ENCODE measurements at regions not wholly inside any gene's neighbourhood (a gene's known extent, or its start where the extent isn't known, plus 50 kb on each side); places are given as distances from the start of the nearest gene placed in this dataset.

GRCh38 chr9:86456416-86456815 is 102.2 kb upstream of the TUT7 start:
- no peak overlapping the region for H2AFZ ChIP-seq (ENCODE audit: low read length)

More at GRCh38 chr9:86456416-86456815, 102.2 kb upstream of the TUT7 start:
- no TSS peak for BruUV-seq (replicated peaks)
- H3K27me3 ChIP-seq (ENCODE audit: control insufficient read depth in 1 of 2, insufficient read depth in 2 of 2, low read length in 2 of 2) = peaks cover 2 to 7% of the 10 kb centered on the region in 2 experiments; a peak in 3 of 5 replicates
- no peak for FAIRE-seq
- no peaks in the 10 kb centered on the region for H4K20me1 ChIP-seq (ENCODE audit: insufficient read depth, low read length)
- no peak for DNase-seq (ENCODE audit: low spot score)
- H3K9ac ChIP-seq (ENCODE audit: insufficient read depth, low read depth, low read length) = no peak overlapping the region
- no peak overlapping the region for H3K4me2 ChIP-seq (ENCODE audit: low read depth, low read length)
- peaks cover 9% of the 10 kb centered on the region; the same call in 1 of the 2 replicates for H3K4me1 ChIP-seq (ENCODE audit: insufficient read depth, low read length)
- POLR2A ChIA-PET = no interaction called here
- CTCF ChIA-PET (ENCODE audit: low intra/inter-chr PET ratio, low total read pairs) = no interaction called here
- no peaks in the 10 kb centered on the region for H3K9me3 ChIP-seq (ENCODE audit: low read length)
- no peak overlapping the region for H3K4me3 ChIP-seq (replicated peaks in 1 of 3; ENCODE audit: insufficient read depth in 1 of 3, low read depth in 2 of 3, low read length in 3 of 3)
- no peaks in the 10 kb centered on the region for H3K79me2 ChIP-seq (ENCODE audit: insufficient read depth, low read length)
- no peaks in the 10 kb centered on the region for H3K36me3 ChIP-seq (replicated peaks in 1 of 2; ENCODE audit: control insufficient read depth in 1 of 2, insufficient read depth in 2 of 2, low read length in 2 of 2)
- TF ChIP-seq ZZZ3 (CRISPR knock-in tag; IDR thresholded peaks at IDR 0.05; ENCODE audit: borderline replicate concordance) (no peak), ZNF879 (CRISPR knock-in tag; IDR thresholded peaks at IDR 0.05) (no peak), SNAI1 (CRISPR knock-in tag; IDR thresholded peaks at IDR 0.05; ENCODE audit: borderline replicate concordance) (no peak), FOXA1 (IDR thresholded peaks at IDR 0.05) (no peak), FOXA1 (CRISPR knock-in tag; IDR thresholded peaks at IDR 0.05) (no peak), TIGD3 (CRISPR knock-in tag; IDR thresholded peaks at IDR 0.05; ENCODE audit: borderline replicate concordance) (no peak), ZNF724P (CRISPR knock-in tag; IDR thresholded peaks at IDR 0.05; ENCODE audit: borderline replicate concordance) (no peak), TCF7 (IDR thresholded peaks at IDR 0.05; ENCODE audit: low read depth) (no peak), ZBTB7A (CRISPR knock-in tag; IDR thresholded peaks at IDR 0.05) (no peak), HOXA5 (CRISPR knock-in tag; IDR thresholded peaks at IDR 0.05) (no peak), ARHGAP35 (CRISPR knock-in tag; IDR thresholded peaks at IDR 0.05; ENCODE audit: borderline replicate concordance) (no peak), XRCC5 (optimal IDR thresholded peaks at IDR 0.05; ENCODE audit: low read length) (no peak), ZNF24 (IDR thresholded peaks at IDR 0.05) (no peak), FOSL1 (CRISPR knock-in tag; IDR thresholded peaks at IDR 0.05; ENCODE audit: borderline replicate concordance) (no peak)
- TF ChIP-seq, protein P1, sequence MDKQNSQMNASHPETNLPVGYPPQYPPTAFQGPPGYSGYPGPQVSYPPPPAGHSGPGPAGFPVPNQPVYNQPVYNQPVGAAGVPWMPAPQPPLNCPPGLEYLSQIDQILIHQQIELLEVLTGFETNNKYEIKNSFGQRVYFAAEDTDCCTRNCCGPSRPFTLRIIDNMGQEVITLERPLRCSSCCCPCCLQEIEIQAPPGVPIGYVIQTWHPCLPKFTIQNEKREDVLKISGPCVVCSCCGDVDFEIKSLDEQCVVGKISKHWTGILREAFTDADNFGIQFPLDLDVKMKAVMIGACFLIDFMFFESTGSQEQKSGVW (CRISPR knock-in tag; IDR thresholded peaks at IDR 0.05; ENCODE audit: borderline replicate concordance) = no peak
- TF ChIP-seq, protein P2, sequence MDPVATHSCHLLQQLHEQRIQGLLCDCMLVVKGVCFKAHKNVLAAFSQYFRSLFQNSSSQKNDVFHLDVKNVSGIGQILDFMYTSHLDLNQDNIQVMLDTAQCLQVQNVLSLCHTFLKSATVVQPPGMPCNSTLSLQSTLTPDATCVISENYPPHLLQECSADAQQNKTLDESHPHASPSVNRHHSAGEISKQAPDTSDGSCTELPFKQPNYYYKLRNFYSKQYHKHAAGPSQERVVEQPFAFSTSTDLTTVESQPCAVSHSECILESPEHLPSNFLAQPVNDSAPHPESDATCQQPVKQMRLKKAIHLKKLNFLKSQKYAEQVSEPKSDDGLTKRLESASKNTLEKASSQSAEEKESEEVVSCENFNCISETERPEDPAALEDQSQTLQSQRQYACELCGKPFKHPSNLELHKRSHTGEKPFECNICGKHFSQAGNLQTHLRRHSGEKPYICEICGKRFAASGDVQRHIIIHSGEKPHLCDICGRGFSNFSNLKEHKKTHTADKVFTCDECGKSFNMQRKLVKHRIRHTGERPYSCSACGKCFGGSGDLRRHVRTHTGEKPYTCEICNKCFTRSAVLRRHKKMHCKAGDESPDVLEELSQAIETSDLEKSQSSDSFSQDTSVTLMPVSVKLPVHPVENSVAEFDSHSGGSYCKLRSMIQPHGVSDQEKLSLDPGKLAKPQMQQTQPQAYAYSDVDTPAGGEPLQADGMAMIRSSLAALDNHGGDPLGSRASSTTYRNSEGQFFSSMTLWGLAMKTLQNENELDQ (CRISPR knock-in tag; IDR thresholded peaks at IDR 0.05; ENCODE audit: borderline replicate concordance) = no peak
- H3K27ac ChIP-seq (ENCODE audit: extremely low read length, insufficient read depth, low read length) = no peak overlapping the region
- WGBS (ENCODE audit: low lambda C conversion rate) = 13% methylated on average over 3 of the region's 4 CpGs
- in situ Hi-C loops (cut with HindIII; ENCODE audit: extremely low pct_ligation_motif_present, low pct_unique_long_range_greater_than_20kb) (no loop called here), intact Hi-C loops (cut with micrococcal nuclease; ENCODE audit: unreplicated experiment) (no loop called here)
- no peak for ATAC-seq

All from HepG2 (cell line).